B cell (primary cell): ENCODE measurements at regions not wholly inside any gene's neighbourhood (a gene's known extent, or its start where the extent isn't known, plus 50 kb on each side); places are given as distances from the start of the nearest gene placed in this dataset.

Experiments used
- ATAC-seq: fragments of 200-7000 bp; cut with Tn5 transposase; one replicate; pipeline ENCODE4 v1.10.0; 2021; ENCODE audit warnings: low read depth, mild to moderate bottlenecking, moderate number of reproducible peaks, moderate library complexity
- CTCF ChIA-PET: fragments of 350-600 bp; sonication (Branson Sonifier 250); formaldehyde crosslinking; loops from one replicate; lab custom pipeline; 2021; ENCODE audit warnings: antibody characterized with exemption, inconsistent platforms; lab: Charles Lee
- POLR2A ChIA-PET: fragments of 350-600 bp; sonication (Branson Sonifier 250); formaldehyde crosslinking; loops from one replicate; lab custom pipeline; 2021; ENCODE audit warnings: antibody characterized with exemption; lab: Charles Lee
- DNase-seq: peaks from one replicate; pipeline ENCODE4 v3.0.0; 2013
- H2AFZ ChIP-seq: 2 replicates; pipeline ENCODE4 v1.6.1; 2012; ENCODE audit warnings: mild to moderate bottlenecking, low read depth, low read length; ENCODE audit not compliant: insufficient read depth, poor library complexity, severe bottlenecking
- H3K27ac ChIP-seq, 2 donors: 1 replicate in 1 of 2; 2 replicates in 1 of 2; pipeline ENCODE4 v1.5.1; 2012 to 2013; ENCODE audit warnings: low read length in 2 of 2, mild to moderate bottlenecking in 2 of 2, moderate library complexity in 1 of 2
- H3K27me3 ChIP-seq, 4 experiments: fragments of 200-600 bp in 1 of 4; sonication (generic) in 1 of 4; replicated peaks in 1 of 4; 1 replicate in 2 of 4; 2 replicates in 2 of 4; pipeline versions ENCODE4 v1.6.1 to v1.7.0; 2013 to 2016; ENCODE audit warnings: low read length in 3 of 4, mild to moderate bottlenecking in 2 of 4, mixed read lengths in 1 of 4, moderate library complexity in 1 of 4; ENCODE audit not compliant: insufficient read depth in 4 of 4, control insufficient read depth in 3 of 4; ENCODE audit errors: control extremely low read depth in 1 of 4
- H3K36me3 ChIP-seq, 2 experiments: replicated peaks in 1 of 2; 1 replicate in 1 of 2; 2 replicates in 1 of 2; pipeline versions ENCODE4 v1.6.1 to v1.7.1; 2013; ENCODE audit warnings: low read length in 1 of 2; ENCODE audit not compliant: insufficient read depth in 2 of 2, control insufficient read depth in 1 of 2; ENCODE audit errors: control extremely low read depth in 1 of 2, extremely low read depth in 1 of 2
- H3K4me1 ChIP-seq, 2 donors: fragments of 200-600 bp in 1 of 2; sonication (generic) in 1 of 2; 1 replicate in 1 of 2; 2 replicates in 1 of 2; pipeline versions ENCODE4 v1.5.1 to v1.6.1; 2013 to 2017; ENCODE audit warnings: low read length in 2 of 2; ENCODE audit not compliant: control insufficient read depth in 2 of 2, insufficient read depth in 2 of 2
- H3K4me2 ChIP-seq: replicated peaks from 2 replicates; pipeline ENCODE3; 2012; ENCODE audit warnings: mild to moderate bottlenecking, low read depth, low read length; ENCODE audit not compliant: poor library complexity, severe bottlenecking
- H3K4me3 ChIP-seq, 5 experiments: fragments of 200-600 bp in 1 of 5; sonication (generic) in 1 of 5; 1 replicate in 3 of 5; 2 replicates in 2 of 5; pipeline versions ENCODE4 v1.5.1 to v1.7.0; 2011 to 2016; ENCODE audit warnings: low read length in 4 of 5, mild to moderate bottlenecking in 4 of 5, low read depth in 2 of 5, control low read depth in 1 of 5, moderate library complexity in 1 of 5; ENCODE audit not compliant: insufficient read depth in 1 of 5; ENCODE audit errors: control extremely low read depth in 1 of 5, extremely low read depth in 1 of 5
- H3K79me2 ChIP-seq: fragments of 200-600 bp; sonication (generic); one replicate; pipeline ENCODE4 v1.6.0; 2016; ENCODE audit warnings: low read length; ENCODE audit not compliant: control insufficient read depth, insufficient read depth
- H3K9ac ChIP-seq: fragments of 200-600 bp; sonication (generic); 2 replicates; pipeline ENCODE4 v1.6.1; 2017; ENCODE audit warnings: mild to moderate bottlenecking, low read length, moderate library complexity
- H3K9me3 ChIP-seq, 3 donors: one replicate each; pipeline versions ENCODE4 v1.6.1 to v1.7.1; 2013; ENCODE audit warnings: low read length in 2 of 3; ENCODE audit not compliant: control insufficient read depth in 2 of 3, insufficient read depth in 1 of 3; ENCODE audit errors: control extremely low read depth in 1 of 3
- H4K20me1 ChIP-seq: 2 replicates; pipeline ENCODE4 v1.6.0; 2012; ENCODE audit warnings: mild to moderate bottlenecking, low read length; ENCODE audit not compliant: insufficient read depth, control insufficient read depth, poor library complexity, severe bottlenecking
- H3K27ac Mint-ChIP-seq: one replicate; pipeline ENCODE4 v1.8.0; 2021; ENCODE audit warnings: mixed read lengths
- H3K27me3 Mint-ChIP-seq: one replicate; pipeline ENCODE4 v1.8.0; 2021; ENCODE audit warnings: mixed read lengths
- H3K4me1 Mint-ChIP-seq: one replicate; pipeline ENCODE4 v1.8.0; 2021; ENCODE audit warnings: mixed read lengths
- H3K4me3 Mint-ChIP-seq: one replicate; pipeline ENCODE4 v1.8.0; 2021; ENCODE audit warnings: mixed read lengths
- H3K9me3 Mint-ChIP-seq: one replicate; pipeline ENCODE4 v1.8.0; 2022; ENCODE audit warnings: mixed read lengths; ENCODE audit not compliant: insufficient read depth
- CTCF ChIP-seq: fragments of 200-600 bp; IDR thresholded peaks from one replicate; pipeline ENCODE4 v1.8.0; 2022; ENCODE audit warnings: antibody characterized with exemption, mild to moderate bottlenecking
- EZH2 ChIP-seq: IDR thresholded peaks from 2 replicates; pipeline ENCODE4 v1.6.1; 2012; ENCODE audit warnings: borderline replicate concordance, low read depth, mild to moderate bottlenecking, moderate library complexity, low read length; ENCODE audit not compliant: insufficient read depth, poor library complexity, severe bottlenecking
- WGBS: methylation state at CpG from one replicate; pipeline ENCODE4 v1.1.5; 2013; ENCODE audit warnings: missing lambda C conversion rate; ENCODE audit not compliant: insufficient coverage; 5-methylcytosine and 5-hydroxymethylcytosine counted together
- intact Hi-C: fragments of 100-400 bp; cut with micrococcal nuclease; formaldehyde crosslinking; loops from one replicate; pipeline ENCODE4 v1.10.0; 2022

- Histone ChIP-seq H3K4me3 (no peak overlapping the region), H4K20me1 (no peaks in the 10 kb centered on the region), H3K27ac (no peak overlapping the region), H3K27me3 (no peaks in the 10 kb centered on the region), H3K9me3 (no peaks in the 10 kb centered on the region), H3K79me2 (no peaks in the 10 kb centered on the region), H3K4me1 (no peaks in the 10 kb centered on the region), H2AFZ (no peak overlapping the region), H3K36me3 (no peaks in the 10 kb centered on the region), H3K4me2 (no peak overlapping the region), H3K9ac (no peak overlapping the region)
- H3K27me3 Mint-ChIP-seq, result peaks cover 4% of the 10 kb centered on the region
- ATAC-seq (no peak), DNase-seq (no peak)
- intact Hi-C loops, result no loop called here
- TF ChIP-seq CTCF (no peak), EZH2 (no peak)
- H3K4me1 Mint-ChIP-seq, result no peaks in the 10 kb centered on the region
- ChIA-PET CTCF (no interaction called here), POLR2A (no interaction called here)
- no peak overlapping the region for H3K27ac Mint-ChIP-seq
- H3K4me3 Mint-ChIP-seq, result no peak overlapping the region
- 96% methylated on average over 5 of the region's 5 CpGs for WGBS
- no peaks in the 10 kb centered on the region for H3K9me3 Mint-ChIP-seq
Observed at GRCh38 chr10:60485025-60485424, 95.3 kb upstream of the ANK3 start.

GRCh38 chr10:60480865-60481563 lies 91.3 kb upstream of the ANK3 start:
- Mint-ChIP-seq H3K9me3 (no peaks in the 10 kb centered on the region), H3K4me3 (no peak overlapping the region), H3K27ac (no peak overlapping the region), H3K27me3 (peaks cover 4% of the 10 kb centered on the region), H3K4me1 (no peaks in the 10 kb centered on the region)
- H3K36me3 ChIP-seq, result no peaks in the 10 kb centered on the region
- H3K27me3 ChIP-seq, result no peaks in the 10 kb centered on the region
- no peak for TF ChIP-seq EZH2
- intact Hi-C loops, result no loop called here
- ATAC-seq, result no peak
- H2AFZ ChIP-seq, result no peak overlapping the region
- ChIA-PET CTCF (no interaction called here), POLR2A (no interaction called here)
- no peak overlapping the region for H3K9ac ChIP-seq
- 84% methylated on average over 2 of the region's 8 CpGs for WGBS
- no peak overlapping the region for H3K4me3 ChIP-seq
- H4K20me1 ChIP-seq, result no peaks in the 10 kb centered on the region
- no peaks in the 10 kb centered on the region for H3K9me3 ChIP-seq
- H3K27ac ChIP-seq, result no peak overlapping the region
- no peak overlapping the region for H3K4me2 ChIP-seq
- no peaks in the 10 kb centered on the region for H3K79me2 ChIP-seq
- DNase-seq, result no peak
- no peaks in the 10 kb centered on the region for H3K4me1 ChIP-seq
